GM19351 (cell line): ENCODE measurements at regions not wholly inside any gene's neighbourhood (a gene's known extent, or its start where the extent isn't known, plus 50 kb on each side); places are given as distances from the start of the nearest gene placed in this dataset.

Source experiments
- ATAC-seq: cut with Tn5 transposase; IDR thresholded peaks from one replicate; pipeline ENCODE4 v1.9.1; 2021; ENCODE audit warnings: mild to moderate bottlenecking, moderate library complexity; ENCODE audit not compliant: unreplicated experiment

- no peak for ATAC-seq
These were observed 188.8 kb upstream of the BTBD3 start for GRCh38 chr20:11728937-11729336.

- ATAC-seq, result no peak
These were observed 187.9 kb upstream of the BTBD3 start for GRCh38 chr20:11729806-11730205.

- ATAC-seq, result no peak
These were observed 183.3 kb upstream of the BTBD3 start for GRCh38 chr20:11734431-11734830.

GRCh38 chr20:11738852-11739251, 178.8 kb upstream of the BTBD3 start:
- no peak for ATAC-seq

- ATAC-seq, result no peak
These were observed 176.7 kb upstream of the BTBD3 start for GRCh38 chr20:11740975-11741374.

- no peak for ATAC-seq
These were observed 172.5 kb upstream of the BTBD3 start for GRCh38 chr20:11745145-11745544.

GRCh38 chr20:11748436-11748835, 169.3 kb upstream of the BTBD3 start:
- no peak for ATAC-seq

- no peak for ATAC-seq
These were observed 165.4 kb upstream of the BTBD3 start for GRCh38 chr20:11752336-11752735.

GRCh38 chr20:11753155-11753554, 164.5 kb upstream of the BTBD3 start:
- ATAC-seq, result no peak

GRCh38 chr20:11754451-11754850, 163.2 kb upstream of the BTBD3 start:
- ATAC-seq, result no peak

GRCh38 chr20:11755071-11755841, 162.4 kb upstream of the BTBD3 start:
- ATAC-seq, result no peak

- ATAC-seq, result no peak
These were observed 156.2 kb upstream of the BTBD3 start for GRCh38 chr20:11761497-11761896.

- ATAC-seq, result no peak
These were observed 150.7 kb upstream of the BTBD3 start for GRCh38 chr20:11766961-11767360.

GRCh38 chr20:11769825-11770224, 147.9 kb upstream of the BTBD3 start:
- no peak for ATAC-seq

GRCh38 chr20:11772226-11772730, 145.4 kb upstream of the BTBD3 start:
- no peak for ATAC-seq

GRCh38 chr20:11776687-11777086, 141.0 kb upstream of the BTBD3 start:
- ATAC-seq, result no peak

- ATAC-seq, result no peak
These were observed 140.1 kb upstream of the BTBD3 start for GRCh38 chr20:11777387-11778205.

GRCh38 chr20:11778206-11778570, 139.5 kb upstream of the BTBD3 start:
- ATAC-seq, result no peak

GRCh38 chr20:11780765-11781369, 136.8 kb upstream of the BTBD3 start:
- no peak for ATAC-seq

GRCh38 chr20:11783102-11783850, 134.4 kb upstream of the BTBD3 start:
- no peak for ATAC-seq
